ENCODE measurements at regions not wholly inside any gene's neighbourhood (a gene's known extent, or its start where the extent isn't known, plus 50 kb on each side); places are given as distances from the start of the nearest gene placed in this dataset.

GRCh38 chrX:28042260-28042659 lies 61.0 kb upstream of the DCAF8L1 start:
- TF ChIP-seq CTCF (IDR thresholded peaks at IDR 0.05) (no peak), POLR2A (IDR thresholded peaks at IDR 0.05) (no peak)
